GM18508 (cell line): ENCODE measurements at regions not wholly inside any gene's neighbourhood (a gene's known extent, or its start where the extent isn't known, plus 50 kb on each side); places are given as distances from the start of the nearest gene placed in this dataset.

Experiments used
- ATAC-seq: cut with Tn5 transposase; IDR thresholded peaks from one replicate; pipeline ENCODE4 v1.9.1; 2021; ENCODE audit warnings: moderate number of reproducible peaks; ENCODE audit not compliant: insufficient read depth, unreplicated experiment

DNA sequence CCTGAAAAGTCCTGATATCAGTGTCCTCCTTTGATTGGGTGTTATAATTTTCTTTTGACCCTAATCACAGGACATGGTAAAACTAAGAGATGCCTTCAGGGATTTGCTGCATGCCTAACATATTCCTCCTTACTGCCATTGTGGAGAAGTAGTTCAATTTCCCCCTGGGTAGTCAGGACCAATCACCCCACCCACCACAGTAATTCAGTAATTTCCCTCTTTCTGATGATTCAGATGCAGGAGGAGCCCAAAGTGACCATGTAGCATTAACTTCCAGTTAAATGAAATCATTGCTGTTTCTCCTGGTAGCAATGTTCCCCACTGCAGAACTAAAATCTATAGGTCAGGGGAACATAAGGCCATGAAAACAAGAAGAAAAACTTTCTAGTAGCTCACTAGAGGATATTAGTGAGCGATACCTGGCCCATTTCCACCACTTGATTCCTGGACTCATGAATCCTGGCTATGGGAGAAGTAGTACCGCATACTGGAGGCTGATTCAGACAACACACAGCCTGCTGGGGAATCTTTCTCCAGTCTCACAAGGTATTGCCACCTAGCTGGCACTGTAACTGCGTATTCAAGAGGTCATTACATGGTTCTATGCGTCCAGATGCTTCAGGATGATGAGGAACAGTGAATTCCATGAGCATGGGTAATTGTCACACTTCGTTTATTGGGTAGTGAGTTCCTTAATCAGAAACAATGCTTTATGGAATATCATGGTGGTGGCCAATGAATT lies 561.2 kb downstream of the HAO1 start:
- ATAC-seq: no peak

DNA sequence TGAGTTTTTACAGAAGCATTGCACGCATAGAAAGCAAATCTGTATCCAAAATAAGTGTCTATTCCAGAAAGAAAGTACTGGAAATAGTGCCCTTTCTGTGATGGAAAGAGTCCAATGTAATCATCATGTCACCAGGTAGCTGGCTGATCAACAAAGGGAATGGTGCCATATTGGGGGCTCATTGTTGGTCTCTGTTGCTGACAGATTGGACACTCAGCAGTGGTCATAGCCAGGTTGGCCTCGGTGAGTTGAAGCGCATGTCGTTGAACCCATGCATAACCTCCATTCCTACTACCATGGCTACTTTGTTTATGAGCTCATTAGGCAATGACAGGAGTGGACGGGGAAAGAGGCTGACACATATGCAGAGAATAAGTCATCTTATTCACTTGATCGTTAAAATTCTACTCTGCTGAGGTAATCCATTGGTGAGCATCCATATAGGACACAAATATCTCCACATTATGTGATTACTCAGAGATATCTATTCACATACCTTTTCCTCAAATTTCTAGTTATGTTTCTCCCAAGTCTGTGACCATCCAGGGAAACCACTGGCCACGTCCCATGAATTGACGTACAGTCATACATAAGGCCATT lies 560.5 kb downstream of the HAO1 start:
- no peak for ATAC-seq

DNA sequence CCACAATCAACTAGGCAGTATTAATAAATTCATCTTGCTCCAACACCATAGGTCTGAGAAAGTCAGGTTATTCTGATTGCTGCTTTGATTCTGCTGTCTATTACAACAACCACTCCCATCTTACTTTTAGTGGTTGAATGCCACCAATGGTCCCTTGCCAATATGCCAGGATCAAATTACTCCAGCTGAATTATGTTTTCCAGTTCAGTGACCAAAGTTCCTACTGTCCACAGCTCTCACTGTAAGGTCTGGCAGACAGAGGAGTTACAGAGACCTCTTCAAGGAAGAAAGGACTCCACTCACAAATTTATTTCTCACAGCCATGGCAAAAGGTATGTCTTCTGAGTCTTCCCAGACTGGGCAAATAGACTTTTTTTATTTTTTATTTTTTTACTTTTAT lies 557.0 kb downstream of the HAO1 start:
- no peak for ATAC-seq

DNA sequence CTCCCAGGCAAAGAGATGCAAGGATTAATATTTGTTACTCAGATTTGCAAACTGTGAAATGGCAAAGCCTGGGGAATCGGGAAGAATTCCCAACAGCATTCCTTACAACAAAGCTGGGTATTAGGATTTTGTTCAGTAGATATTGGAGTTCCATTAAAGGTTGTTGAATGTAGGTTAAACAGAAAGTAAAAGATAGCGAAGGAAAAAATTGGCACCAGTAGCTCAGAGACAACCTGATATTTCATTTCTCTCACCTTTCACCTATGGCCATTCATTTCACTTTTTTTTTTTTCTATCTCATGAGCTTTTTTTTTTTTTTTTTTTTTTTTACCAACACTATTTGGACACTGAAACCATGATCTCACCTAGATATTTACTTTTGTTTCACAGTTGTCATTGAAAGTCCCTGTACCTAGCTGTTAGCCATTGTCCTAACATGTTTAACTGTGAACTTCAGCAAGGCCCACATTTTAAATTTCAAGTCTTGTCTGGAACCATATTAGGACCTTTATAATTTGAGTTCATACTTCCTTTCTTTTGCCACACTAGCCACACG lies 552.5 kb downstream of the HAO1 start:
- no peak for ATAC-seq

DNA sequence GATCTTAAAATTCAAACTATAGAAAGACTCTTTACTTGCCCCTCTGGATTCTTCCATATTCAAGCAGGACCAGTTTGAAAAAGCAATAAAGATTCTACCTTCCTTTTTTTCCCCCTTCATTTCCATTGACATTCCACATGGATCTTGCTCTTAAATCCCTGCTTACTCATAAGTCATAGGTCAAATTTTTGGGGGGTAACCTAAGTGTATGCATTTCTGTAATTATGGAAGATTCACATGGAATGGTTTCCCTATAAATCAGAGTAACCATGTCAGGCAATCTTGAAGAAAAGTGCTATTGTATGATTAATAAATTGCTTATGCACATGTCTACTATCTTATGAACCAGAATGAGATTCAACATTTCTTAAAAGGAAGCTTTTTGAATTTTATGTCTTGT lies 551.0 kb downstream of the HAO1 start:
- no peak for ATAC-seq

DNA sequence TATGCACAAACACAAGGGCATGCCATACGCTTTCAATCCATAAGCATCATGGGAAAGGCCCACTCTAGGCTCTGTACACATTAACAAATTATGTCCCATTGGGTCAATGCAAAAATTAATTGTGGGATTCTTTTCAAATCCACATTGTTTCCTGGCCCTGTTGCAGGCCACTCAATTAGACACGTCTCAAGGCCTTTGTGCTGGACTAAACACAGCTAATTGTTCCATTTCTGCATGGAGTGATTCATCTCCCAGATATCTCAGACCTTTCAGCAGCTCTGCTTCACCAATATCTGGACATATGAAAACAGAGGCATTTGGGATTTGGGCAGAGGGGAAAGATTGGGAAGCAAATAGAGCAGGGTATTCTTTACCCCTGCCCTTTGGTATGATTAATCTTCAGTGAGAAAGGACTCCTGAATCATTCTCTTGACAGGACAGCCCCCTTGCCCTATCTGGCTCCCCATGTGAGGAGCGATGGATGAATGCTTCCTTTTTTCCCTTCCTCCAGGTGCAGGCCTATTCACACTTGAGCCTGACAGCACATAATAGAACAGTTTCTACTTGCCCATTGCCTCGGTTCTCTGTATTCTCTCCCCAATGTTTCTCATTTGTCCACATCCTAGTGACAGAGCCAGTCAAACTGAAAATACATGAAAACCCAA lies 547.6 kb downstream of the HAO1 start:
- ATAC-seq: no peak

DNA sequence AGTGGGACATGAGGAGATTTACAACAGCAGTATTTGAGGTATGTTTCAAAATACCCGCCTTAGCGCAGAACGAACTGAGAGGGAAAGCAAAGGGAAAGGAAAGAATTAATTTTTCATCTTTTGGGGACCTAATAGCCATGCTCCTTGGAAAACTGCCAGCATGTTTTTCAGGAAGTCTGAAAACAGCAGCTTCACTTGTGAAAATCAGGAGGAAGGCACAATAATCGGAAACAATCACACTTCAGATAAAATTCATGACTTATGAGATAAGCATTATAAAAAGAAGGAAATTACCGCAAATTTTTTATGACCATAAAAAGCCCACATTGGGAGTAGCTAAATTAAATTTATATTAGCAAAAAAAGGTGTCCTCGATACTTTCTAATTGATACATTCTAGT lies 541.1 kb downstream of the HAO1 start:
- no peak for ATAC-seq

DNA sequence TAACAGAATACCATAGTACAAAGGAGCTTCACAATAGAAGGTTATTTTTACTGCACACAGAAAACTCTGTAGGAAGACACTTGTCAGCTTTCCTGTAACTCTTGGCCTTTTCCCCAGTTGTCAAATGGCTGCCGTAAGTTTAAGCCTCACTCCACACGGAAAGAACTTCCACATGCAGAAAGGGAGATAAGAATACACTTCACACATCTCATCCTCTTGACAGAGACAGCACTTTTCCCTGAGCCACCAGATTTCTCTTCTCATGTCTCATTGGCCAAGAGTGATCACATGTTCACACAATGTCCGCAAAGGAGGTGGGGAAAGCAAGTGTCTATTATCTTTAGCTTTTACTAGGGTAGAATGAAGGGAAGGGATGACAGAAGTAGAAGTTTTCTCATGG lies 540.7 kb downstream of the HAO1 start:
- ATAC-seq: no peak

DNA sequence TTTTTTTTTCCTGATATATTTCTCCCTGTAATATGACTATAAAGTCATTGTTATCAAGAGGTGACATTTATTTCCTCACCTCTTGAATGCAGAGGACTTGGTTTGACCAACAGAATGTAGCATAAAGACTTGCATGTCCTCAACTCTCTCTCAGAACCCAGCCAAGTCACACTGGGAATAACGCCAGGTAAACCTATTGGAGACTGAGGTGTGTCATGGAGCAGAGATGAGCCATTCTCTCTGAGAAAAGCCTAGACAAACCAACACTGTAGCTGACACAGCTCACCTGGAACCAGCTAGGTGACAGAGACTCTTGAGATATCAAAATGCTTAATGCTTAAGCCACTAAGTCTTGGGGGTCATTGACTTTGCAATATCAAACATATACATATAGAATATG lies 533.6 kb downstream of the HAO1 start:
- ATAC-seq: no peak

DNA sequence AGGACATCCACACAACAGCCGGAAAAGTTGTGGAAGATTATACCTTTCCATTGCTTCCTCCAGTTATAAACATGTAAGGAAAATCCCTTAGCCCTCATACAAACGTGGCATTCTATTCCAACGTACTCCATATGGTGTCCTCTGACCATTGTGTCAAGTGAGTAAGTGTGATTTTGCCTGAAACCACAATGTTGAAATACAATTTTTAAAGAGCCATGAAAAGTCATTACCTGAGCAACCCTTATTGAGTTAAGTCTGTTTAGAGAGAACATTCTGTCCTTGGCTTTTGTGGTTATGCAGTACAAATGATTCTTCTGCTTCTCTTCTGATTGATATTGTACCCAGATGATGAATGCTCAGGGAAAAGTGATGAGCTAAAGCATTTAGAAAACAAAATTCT lies 530.1 kb downstream of the HAO1 start:
- ATAC-seq: no peak

DNA sequence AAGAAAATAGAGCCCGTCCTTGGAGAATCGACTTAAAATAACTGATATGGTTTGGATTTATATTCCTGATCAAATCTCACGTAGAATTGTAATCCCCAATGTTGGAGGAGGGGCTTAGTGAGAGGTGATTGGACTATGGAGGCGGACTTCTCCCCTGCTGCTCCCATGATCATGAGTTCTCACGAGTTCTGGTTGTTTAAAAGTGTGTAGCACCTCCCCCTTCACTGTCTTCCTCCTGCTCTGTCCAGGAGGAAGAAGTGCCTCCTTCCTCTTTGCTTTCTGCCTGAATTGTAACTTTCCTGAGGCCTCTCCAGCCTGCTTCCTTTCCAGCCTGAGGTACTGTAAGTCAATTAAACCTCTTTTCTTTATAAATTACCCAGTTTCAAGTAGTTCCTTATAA lies 529.2 kb downstream of the HAO1 start:
- no peak for ATAC-seq

DNA sequence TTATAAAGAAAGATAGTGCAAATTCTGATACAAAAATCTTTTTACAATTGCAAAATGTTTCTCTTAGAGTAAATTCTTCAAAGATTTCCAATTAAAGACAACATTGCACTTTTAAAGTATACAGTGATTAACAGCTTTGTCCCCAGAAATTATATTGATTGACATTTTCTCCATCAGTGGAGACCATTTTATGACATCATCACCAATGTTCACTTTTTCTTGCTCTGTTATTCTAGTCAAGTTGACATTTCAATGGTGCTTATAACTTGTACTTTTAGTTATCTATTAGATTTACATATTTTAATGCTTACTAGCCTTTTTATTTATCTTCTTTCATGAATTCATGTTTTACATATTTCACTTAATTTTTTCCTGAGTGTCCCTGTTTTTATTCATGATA lies 524.8 kb downstream of the HAO1 start:
- no peak for ATAC-seq

DNA sequence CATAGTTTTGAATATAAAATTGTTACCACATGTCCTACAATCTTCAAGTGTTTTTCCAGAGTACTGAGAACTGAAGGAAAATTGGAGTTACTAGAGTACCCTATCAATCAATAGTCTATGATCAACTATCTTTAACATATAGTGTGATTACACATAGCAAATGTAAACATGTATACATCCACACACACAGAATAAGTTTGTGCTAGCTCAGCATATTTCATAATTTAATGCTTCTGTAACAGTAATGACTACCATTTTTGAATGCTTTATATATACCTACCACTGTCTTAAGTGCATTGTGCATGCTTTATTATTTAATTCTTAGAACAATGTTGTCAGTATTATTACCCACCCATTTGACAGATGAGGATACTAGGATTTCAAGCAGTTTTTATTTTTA lies 523.9 kb downstream of the HAO1 start:
- no peak for ATAC-seq

DNA sequence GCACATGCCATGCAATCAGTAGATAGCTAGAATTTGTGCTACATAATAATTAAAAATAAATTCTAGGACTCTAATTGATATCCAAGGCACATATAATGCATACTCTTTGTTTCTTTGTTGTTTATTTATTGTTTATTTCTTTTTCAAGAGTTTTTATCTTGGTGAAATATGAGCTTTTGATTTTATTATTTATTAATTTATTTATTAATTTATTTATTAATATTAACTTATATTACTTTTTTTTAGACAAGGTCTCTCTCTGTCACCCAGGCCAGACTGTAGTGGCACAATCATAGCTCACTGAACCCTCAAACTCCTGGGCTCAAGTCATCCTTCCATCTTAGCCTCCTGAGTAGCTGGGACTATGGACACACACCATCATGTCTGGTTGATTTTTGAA lies 519.9 kb downstream of the HAO1 start:
- no peak for ATAC-seq

DNA sequence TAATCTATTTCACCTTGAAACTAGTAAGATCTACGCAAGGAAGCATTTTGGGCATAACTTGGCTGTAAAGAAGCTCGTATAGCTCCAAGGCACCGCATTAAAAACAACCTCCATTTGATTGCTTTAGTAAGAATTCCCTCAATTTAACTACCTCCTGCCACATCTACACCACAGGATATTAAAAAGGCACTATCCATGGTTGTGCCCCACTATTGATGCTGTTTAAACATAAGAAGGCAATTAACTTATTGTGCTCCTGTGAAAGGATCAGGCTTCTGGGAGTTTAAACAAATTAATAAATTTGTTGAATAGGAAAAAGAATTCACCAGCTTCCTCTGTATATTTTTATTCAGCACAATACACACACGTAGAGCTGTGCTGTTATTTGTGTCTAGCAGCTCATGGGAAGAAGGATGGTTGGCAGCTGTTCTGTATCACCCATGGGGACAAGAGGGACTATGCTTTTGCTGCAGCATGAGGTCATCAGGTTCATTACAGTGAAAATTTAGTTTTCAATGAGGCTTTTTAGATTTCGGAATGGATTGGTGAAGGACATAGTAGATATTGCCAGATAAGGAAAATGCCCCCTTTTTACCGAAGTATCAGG lies 513.3 kb downstream of the HAO1 start:
- ATAC-seq: no peak

DNA sequence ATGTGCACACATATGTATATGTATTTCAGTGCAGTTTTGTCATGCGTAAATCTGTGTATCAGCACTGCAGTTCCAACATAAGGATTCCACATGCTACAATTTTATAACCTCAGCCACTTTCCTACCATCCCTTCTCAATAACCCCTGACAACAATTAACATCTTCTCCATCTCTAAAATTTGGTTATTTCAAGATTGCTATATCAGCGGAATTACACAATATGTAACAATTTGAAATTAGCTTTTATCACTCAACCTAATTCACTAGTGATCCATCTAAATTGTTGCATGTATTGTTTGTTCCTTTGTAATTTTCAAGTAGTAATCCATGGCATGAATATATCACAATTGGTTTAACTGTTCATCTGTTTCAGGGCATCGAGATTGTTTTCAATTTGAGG lies 511.3 kb downstream of the HAO1 start:
- ATAC-seq: no peak

DNA sequence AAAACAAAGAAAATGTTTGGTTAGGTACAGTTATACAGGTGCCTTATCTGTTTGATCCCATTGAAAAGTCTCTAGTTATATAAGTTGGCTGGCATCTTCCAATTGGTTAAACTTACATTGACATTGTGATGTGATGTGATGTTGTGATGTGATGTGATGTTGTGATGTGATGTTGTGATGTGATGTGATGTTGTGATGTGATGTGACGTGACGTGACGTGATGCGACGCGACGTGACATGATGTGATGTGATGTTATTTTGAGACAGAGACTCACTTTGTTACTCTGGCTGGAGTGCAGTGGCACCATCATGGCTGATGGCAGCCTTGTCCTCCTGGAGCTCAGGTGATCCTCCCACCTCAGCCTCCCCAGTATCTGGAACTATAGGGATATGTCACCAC lies 507.6 kb downstream of the HAO1 start:
- no peak for ATAC-seq

DNA sequence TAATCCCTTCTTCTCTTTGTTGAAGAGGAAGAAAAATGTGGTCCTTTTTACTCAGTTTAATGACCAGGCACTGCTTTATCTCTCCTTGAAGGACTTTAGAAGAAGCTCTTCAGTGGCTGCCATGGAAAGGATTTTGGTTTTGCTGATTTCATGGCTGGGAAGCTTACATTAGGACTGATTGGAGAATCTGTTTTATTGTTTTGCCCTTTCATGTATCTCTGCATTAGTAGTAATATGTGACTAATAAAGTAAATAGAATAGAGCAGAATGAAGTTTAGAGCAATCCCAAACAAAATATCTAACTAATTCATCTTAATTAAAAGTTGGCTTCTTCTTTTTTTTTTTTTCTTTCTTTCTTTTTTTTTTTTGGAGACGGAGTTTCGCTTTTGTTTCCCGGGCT lies 502.9 kb downstream of the HAO1 start:
- ATAC-seq: no peak

DNA sequence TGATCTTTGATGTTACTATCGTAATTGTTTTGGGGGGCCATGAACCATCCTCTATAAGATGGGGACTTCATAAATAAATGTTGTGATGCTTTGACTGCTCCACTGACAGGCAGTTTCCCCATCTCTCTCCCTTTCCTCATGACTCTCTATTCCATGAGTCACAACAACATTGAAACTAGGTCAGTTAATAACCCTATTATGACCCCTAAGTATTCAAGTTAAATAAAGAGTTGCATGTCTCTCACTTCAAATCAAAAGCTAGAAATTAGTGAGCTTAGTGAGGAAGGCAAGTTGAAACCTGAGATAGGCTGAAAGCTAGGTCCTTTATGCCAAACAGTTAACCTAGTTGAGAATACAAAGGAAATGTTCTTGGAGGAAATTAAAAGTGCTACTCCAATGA lies 491.0 kb downstream of the HAO1 start:
- ATAC-seq: no peak

DNA sequence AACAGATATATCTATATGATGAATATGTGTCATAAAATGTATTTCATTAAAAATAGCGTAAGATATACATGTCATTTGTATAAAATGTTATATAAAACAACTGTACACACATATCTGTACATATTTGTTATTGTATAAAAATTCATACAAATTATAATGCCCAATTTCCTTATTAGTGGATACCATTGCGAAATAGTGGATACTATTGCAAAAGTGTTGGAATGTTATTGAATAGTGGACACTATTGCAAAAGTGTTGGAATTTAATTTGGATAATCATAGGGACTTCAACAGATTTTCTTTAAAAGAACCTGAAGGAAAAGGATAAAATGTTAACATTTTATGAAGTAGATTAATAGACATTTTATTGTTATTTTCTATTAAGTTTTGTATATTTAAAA lies 487.4 kb downstream of the HAO1 start:
- no peak for ATAC-seq

DNA sequence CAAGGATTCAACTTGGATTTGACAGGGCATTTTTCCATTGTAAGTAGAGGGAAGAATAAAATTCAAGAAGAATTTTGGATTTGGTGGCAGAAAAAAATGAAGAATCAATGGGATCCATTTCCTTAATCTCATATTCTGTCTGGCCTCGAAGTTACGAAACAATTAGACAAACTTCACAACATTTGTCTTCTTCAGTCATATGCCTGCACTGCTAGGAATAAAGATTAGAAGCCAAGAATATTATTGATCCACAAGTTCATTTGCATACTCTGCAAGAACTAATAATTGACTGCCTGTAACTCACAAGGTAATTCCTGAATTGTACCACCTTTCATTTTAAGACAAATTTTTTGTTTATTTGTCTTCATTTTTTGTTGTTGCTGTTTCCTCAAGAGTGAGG lies 486.2 kb downstream of the HAO1 start:
- no peak for ATAC-seq
